ENCODE measurements at regions not wholly inside any gene's neighbourhood (a gene's known extent, or its start where the extent isn't known, plus 50 kb on each side); places are given as distances from the start of the nearest gene placed in this dataset.

GRCh38 chr17:15038656-15039055 lies 226.5 kb downstream of the PMP22 start:
- no peak for DNase-seq

GRCh38 chr17:15036238-15036637 lies 228.9 kb downstream of the PMP22 start:
- no peak for DNase-seq

GRCh38 chr17:15031975-15032374 lies 233.2 kb downstream of the PMP22 start:
- no peak for DNase-seq

DNA sequence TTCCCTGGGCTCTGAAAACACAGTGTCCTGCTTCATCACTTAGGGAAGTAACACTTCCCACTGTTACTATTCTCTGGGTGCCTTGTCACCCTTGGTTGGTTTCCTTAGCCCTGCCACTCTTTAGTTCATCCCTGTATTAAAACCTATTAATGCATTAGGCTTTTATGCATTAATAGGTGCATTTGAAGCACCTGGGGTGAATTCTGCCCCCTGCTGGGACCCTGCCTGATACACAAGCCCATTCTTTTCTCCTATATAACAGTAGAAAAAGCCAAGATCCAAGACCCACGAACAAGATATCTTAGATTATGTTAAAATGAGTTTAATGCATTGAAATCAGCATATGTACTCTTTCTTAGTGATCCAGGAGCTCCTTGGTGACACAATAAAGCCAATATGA lies 235.7 kb downstream of the PMP22 start:
- DNase-seq, result no peak

GRCh38 chr17:15027853-15028252 lies 237.3 kb downstream of the PMP22 start:
- DNase-seq, result no peak

DNA sequence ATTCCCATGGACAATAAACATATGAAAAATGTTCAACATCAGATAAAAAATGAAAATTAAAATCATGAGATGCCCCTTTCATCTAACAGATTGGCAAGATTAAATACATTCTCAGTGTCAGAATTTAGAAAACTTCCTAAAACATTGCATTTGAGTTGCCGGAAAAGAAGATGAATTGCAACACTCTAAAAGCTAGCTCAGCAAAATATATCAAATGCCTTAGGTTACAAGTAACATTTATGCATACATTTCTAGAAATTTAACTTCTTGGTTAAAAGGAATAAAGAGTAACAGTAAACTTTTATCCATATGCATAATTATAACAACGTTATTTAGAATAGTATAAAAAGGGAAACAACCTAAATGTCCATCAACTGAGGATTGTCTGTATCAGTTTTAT lies 239.0 kb downstream of the PMP22 start:
- DNase-seq, result no peak

DNA sequence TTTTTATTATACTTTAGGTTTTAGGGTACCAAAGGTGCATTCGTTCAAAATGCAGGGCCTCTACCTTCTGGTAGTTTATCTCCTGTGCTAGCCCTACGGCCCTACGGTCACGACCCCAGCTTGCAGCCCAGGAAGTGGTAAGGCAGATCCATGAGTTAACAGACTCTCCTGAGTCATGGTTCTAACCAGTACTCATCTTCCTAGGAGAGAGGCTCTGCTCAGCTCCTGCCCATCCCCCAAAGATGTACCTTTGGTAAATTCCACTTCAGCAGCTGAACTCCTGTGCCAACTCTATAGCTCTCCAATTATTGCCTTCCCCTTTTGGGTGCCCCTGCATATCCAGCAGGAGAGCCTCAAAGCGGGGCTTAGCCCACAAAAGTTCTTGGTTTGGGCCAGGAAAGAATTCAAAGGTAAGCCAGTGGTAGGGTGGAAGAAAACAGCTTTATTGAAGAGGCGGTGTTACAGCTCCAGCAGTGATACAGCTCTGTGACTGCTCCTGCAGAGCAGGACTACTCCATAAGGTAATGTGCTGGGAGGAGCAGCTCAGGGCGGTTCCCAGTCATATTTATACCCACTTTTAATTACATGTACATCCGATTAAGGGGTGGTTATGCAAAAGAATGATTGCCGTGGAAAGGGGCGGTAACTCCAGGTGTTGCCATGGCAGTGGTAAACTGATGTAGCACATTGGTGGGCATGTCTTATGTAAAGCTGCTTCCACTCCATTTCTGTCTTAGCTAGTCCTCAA lies 241.4 kb downstream of the PMP22 start:
- DNase-seq, result no peak

GRCh38 chr17:15019158-15019557 lies 246.0 kb downstream of the PMP22 start:
- DNase-seq, result no peak

GRCh38 chr17:15012351-15012980 lies 252.7 kb downstream of the PMP22 start:
- DNase-seq, result peak; percentile 49

- DNase-seq, result no peak
These were observed 256.0 kb downstream of the PMP22 start for GRCh38 chr17:15009087-15009486.

DNA sequence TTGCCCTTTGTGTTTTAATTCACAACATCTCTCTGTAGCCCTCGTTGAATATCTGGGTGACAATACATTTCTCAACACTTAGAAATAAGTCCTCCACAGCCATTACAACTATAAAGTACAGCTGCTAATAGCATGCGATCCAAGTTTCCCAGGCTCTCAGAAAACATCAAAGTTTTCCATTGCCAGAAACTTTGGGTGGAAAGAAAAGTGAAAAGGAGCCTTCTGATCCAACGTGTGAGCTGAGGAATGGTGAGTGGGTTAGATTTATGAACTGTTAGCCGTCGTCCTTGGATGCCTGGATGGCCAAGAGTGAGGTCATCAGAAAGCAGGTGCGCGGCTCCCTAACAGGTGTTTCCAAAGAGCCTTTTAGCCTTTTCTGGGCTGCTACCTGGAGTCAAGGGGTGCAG lies 258.0 kb downstream of the PMP22 start:
- DNase-seq, result peak; percentile 67

- DNase-seq, result no peak
These were observed 258.6 kb downstream of the PMP22 start for GRCh38 chr17:15006421-15007128.

DNA sequence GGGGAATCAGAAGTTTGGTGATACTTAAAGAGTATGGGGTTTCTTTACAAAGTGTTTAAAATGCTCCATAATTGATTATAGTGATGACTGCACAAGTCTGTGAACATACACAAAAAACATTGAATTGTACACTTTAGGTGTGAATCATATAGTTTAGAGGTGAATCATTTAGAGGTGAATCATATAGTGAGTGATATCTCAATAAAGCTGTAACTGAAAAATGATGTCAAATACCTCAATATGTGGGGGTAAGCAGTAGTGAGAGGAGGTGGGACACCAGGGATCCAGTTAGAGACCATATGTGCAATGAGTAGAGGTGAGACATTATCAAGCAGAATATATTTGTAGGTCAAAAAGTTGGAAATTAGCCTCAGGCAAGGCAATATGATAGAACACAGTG lies 264.5 kb downstream of the PMP22 start:
- DNase-seq, result no peak

- DNase-seq, result no peak
These were observed 267.8 kb downstream of the PMP22 start for GRCh38 chr17:14997290-14997689.

- no peak for DNase-seq
These were observed 279.0 kb downstream of the PMP22 start for GRCh38 chr17:14986127-14986526.

- DNase-seq, result no peak
These were observed 292.3 kb downstream of the PMP22 start for GRCh38 chr17:14972844-14973243.

GRCh38 chr17:14971054-14971453 lies 294.1 kb downstream of the PMP22 start:
- no peak for DNase-seq

DNA sequence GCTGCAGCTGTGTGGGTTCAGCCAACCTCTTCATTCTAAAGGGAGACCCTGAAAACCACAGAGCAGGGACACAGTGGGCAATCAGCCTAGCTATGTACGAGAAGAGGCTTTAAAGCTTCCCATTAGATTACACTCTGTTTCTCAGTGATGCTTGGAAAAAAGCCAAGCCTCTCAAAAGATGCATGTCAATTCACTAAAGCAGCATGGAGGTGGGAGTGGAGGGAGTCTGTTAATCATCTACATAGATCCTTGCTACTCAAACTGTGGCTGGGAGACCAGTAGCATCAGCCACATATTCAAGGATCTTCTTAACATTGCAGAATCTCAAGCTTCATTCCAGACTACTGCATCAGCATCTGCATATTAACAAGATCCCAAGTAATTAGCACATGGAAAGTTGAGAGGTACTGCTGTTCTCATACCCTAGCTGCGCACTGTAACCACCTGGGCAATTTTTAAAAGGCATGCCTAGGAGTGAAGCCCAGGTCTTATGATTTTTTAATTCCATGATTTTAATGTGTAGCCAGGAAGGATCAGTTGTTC lies 305.9 kb downstream of the PMP22 start:
- DNase-seq, result no peak

DNA sequence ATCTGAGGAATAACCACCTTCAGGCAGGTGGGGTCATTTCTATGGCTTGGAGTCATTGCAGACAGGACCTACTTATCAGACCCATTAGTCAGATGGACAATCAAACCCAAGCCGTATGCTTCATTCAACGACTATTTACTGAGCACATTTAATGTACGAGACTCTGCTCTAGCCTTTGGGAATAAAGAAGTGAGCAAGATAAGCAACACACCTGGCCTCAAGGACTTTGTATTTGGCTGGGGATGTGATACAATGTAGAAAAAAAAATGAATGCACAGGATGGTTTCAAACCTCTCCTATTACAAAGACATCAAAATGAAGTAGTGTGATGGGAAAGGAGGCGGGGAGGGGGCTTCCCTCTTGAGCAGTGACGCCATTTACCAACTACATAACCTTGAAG lies 311.7 kb downstream of the PMP22 start:
- DNase-seq, result no peak

GRCh38 chr17:14950686-14951085 lies 314.4 kb downstream of the PMP22 start:
- no peak for DNase-seq

DNA sequence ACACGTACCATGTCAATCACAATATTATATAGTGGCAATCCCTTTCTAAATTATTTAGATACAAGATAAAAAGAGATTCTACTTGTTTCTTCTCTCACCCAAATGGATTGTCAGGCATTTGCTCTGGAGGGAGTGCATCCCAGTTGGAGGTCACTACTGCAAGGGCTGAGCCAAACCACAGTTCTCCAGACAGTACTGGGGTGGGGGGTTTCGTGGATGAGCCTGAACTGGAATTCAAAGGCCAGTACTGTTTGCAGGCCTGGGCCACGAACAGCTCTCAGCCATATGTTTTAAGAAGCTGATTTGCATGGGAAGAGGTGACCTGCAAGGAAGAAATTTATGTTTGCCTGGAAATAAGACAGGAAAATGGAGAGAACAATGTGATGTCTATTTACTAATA lies 314.9 kb downstream of the PMP22 start:
- DNase-seq, result no peak

DNA sequence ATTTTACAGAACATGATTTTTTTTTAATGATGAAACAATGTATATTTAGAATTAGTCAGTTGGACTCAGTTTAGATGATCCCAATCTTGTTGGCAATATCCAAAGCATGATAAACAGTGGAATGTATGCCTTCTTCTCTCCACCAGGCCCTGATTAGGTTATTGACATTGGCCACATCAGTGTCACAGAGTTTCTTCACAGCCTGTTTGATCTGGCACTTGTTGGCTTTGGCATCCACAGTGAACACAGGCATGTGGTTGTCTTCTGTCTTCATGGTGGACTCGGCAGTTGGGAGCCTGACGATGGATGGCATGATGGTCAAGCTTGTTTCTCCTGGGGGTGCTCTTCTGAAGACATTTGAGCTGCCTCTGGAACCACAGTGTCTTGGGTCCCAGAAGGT lies 317.5 kb downstream of the PMP22 start:
- no peak for DNase-seq

GRCh38 chr17:14946481-14946880 lies 318.6 kb downstream of the PMP22 start:
- no peak for DNase-seq

All from right hindlimb (tissue), 1 donor.